ENCODE measurements at regions not wholly inside any gene's neighbourhood (a gene's known extent, or its start where the extent isn't known, plus 50 kb on each side); places are given as distances from the start of the nearest gene placed in this dataset.

GRCh38 chr13:112005925-112006324 is 61.0 kb upstream of the SOX1 start:
- TF ChIP-seq, protein P1, sequence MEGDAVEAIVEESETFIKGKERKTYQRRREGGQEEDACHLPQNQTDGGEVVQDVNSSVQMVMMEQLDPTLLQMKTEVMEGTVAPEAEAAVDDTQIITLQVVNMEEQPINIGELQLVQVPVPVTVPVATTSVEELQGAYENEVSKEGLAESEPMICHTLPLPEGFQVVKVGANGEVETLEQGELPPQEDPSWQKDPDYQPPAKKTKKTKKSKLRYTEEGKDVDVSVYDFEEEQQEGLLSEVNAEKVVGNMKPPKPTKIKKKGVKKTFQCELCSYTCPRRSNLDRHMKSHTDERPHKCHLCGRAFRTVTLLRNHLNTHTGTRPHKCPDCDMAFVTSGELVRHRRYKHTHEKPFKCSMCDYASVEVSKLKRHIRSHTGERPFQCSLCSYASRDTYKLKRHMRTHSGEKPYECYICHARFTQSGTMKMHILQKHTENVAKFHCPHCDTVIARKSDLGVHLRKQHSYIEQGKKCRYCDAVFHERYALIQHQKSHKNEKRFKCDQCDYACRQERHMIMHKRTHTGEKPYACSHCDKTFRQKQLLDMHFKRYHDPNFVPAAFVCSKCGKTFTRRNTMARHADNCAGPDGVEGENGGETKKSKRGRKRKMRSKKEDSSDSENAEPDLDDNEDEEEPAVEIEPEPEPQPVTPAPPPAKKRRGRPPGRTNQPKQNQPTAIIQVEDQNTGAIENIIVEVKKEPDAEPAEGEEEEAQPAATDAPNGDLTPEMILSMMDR (IDR thresholded peaks at IDR 0.05) = no peak
- TF ChIP-seq POLR2A (IDR thresholded peaks at IDR 0.05) = no peak

Data from suprapubic skin (tissue), 3 donors.